ENCODE measurements at regions not wholly inside any gene's neighbourhood (a gene's known extent, or its start where the extent isn't known, plus 50 kb on each side); places are given as distances from the start of the nearest gene placed in this dataset.

DNA sequence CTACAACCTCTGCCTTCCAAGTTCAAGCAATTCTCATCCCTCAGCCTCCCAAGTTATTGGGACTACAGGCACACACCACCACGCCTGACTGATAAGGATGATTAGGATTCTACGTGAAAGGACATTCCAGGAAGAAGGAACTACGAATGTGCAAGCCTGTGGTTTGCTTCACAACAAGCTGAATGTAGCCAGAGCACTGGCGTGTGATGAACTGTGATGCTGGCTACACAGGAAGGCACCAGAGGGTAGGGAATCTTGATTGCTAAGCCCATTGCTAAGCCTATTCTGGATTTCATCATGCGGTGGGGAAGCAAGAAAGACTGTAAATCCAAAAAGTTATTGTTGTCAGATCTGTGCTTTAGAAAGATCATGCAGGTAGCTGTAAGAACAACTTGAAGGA lies 72.3 kb upstream of the SRRM3 start:
- TF ChIP-seq, protein P1, sequence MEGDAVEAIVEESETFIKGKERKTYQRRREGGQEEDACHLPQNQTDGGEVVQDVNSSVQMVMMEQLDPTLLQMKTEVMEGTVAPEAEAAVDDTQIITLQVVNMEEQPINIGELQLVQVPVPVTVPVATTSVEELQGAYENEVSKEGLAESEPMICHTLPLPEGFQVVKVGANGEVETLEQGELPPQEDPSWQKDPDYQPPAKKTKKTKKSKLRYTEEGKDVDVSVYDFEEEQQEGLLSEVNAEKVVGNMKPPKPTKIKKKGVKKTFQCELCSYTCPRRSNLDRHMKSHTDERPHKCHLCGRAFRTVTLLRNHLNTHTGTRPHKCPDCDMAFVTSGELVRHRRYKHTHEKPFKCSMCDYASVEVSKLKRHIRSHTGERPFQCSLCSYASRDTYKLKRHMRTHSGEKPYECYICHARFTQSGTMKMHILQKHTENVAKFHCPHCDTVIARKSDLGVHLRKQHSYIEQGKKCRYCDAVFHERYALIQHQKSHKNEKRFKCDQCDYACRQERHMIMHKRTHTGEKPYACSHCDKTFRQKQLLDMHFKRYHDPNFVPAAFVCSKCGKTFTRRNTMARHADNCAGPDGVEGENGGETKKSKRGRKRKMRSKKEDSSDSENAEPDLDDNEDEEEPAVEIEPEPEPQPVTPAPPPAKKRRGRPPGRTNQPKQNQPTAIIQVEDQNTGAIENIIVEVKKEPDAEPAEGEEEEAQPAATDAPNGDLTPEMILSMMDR (IDR thresholded peaks at IDR 0.05) = no peak
- no peak for TF ChIP-seq POLR2A (IDR thresholded peaks at IDR 0.05)

All from vagina (tissue), 2 donors.